ENCODE measurements at regions not wholly inside any gene's neighbourhood (a gene's known extent, or its start where the extent isn't known, plus 50 kb on each side); places are given as distances from the start of the nearest gene placed in this dataset.
"Not testable (repeated sequence)": the region's sequence is repeated elsewhere in the genome, so short reads cannot be mapped to it uniquely, and the experiment has no call there.

DNA sequence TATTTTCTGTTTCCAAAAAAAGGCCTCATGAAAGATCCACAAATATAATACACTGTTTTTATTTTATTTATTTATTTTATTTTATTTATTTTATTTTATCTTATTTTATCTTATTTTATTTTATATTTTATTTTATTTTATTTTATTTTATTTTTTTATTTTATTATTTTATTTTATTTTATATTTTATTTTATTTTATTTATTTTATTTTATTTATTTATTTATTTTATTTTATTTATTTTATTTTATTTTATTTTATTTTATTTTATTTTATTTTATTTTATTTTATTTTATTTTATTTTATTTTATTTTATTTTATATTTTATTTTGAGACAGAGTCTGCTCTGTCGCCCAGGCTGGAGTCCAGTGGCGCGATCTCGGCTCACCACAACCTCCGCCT lies 285.9 kb upstream of the LYZL1 start:
- FAIRE-seq: not testable (repeated sequence)

DNA sequence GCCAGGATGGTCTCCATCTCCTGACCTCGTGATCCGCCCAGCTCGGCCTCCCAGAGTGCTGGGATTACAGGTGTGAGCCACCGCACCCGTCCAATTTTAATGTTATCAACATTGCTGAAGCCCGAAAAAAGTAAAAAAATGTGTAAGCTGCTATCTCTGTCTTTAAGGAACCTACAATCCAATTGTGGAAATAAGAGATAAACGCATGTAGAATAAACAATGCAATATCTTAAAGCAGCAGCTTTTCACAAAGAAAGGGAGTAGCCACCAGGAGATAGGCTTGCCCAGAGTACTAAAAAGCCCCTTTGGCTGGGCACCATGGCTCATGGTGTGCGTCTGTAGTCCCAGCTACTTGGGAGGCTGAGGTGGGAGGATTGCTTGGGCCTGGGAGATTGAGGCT lies 282.9 kb upstream of the LYZL1 start:
- DNase-seq (ENCODE audit: extremely low spot score, insufficient read length, low read depth): no peak
- no peak for FAIRE-seq

More for the DNA sequence above, 285.9 kb upstream of the LYZL1 start:
- not testable (repeated sequence) for DNase-seq (ENCODE audit: extremely low spot score, insufficient read length, low read depth)

DNA sequence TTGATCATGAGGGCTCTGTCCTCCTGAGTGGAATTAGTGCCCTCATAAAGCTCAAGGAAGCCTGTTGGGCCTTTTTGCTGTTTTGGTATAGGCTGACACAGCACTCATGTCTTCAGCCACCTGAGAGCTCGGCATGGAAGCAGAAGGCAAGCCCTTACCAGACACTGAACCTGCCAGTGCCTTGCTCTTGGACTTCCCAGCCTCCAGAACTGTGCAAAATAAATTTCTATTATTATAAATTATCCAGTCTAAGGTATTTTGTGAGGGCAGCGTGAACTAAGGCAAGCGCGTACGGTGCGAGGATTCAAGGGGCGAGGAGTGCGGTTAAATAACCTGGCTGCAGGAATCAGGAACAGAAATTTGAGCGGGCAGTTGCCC lies 281.5 kb upstream of the LYZL1 start:
- FAIRE-seq (no peak), DNase-seq (ENCODE audit: extremely low spot score, insufficient read length, low read depth) (no peak)

DNA sequence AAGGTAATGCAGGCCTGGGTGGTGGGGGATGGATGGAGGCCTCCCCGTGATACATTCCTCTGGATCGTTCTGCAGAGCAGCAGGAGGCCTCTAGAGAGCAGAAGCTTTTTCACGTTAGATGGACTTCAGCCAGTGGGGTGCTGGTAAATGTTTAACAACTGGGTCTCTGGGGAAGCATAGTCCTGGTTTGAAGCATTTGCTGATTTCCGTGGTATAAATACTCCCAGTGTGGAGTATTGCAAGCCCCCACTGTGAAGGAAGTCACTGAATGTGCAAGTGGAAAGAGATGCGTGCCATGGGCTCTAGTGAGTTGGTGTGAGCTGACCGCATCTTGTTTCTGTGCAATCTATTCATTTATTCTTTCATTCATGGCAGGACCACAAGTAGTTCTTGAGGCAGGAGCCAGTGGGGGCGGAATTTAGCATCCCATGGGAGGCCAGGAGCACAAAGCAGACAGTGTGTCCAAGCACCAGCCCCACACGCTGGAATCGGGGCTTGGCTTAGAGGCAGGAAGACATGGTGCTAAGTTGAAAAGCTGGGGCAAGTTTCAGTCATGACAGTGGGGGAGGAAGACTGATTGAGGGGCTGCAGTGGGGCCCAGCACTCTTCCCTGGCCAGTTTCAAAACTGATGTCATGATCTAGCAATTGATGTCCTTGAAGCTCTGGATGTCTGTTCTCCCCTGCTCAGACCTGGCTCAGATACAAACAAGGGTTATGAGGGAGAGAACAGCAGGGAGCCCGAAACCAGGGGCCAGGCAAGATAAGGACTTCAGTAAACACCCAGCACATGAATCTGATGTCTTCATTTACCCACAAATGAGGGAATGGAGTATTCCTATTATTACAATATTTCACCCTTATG lies 280.9 kb upstream of the LYZL1 start:
- FAIRE-seq: no peak
- no peak for DNase-seq (ENCODE audit: extremely low spot score, insufficient read length, low read depth)

DNA sequence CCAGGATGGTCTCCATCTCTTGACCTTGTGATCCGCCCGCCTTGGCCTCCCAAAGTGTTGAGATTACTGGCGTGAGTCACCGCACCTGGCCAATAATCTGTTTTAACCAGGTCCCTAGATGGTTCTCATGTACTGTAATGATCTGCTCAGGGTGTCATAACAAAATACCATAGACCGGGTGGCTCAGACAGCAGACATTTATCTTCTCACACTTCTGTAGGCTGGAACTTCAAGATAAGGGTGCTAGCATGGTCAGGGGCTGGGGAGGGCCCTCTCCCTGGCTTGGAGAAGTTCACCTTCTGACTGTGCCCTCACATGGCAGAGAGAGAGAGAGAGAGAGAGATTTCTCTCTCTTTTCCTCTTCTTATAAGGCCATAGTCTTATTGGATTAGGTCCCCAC lies 279.4 kb upstream of the LYZL1 start:
- FAIRE-seq: no peak
- DNase-seq (ENCODE audit: extremely low spot score, insufficient read length, low read depth): no peak

DNA sequence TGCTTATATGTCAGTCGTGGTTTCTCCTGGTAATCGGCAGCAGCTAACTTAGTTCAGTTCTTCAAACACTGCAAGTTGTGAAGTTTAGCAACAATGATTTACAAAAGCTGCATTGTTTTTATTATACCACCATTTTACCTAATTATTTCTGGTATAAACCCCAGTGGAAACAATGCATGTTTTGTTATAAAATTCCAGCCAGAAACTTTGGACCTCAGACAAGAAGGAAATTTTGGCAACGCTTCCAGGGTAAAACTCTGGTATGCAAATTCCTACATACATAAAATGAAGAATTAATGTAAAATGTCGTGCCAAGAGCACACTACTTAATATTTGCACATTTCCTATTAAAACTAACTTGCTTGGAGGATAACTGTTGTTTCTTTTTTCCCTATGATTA lies 277.4 kb upstream of the LYZL1 start:
- FAIRE-seq (no peak), DNase-seq (ENCODE audit: extremely low spot score, insufficient read length, low read depth) (no peak)

DNA sequence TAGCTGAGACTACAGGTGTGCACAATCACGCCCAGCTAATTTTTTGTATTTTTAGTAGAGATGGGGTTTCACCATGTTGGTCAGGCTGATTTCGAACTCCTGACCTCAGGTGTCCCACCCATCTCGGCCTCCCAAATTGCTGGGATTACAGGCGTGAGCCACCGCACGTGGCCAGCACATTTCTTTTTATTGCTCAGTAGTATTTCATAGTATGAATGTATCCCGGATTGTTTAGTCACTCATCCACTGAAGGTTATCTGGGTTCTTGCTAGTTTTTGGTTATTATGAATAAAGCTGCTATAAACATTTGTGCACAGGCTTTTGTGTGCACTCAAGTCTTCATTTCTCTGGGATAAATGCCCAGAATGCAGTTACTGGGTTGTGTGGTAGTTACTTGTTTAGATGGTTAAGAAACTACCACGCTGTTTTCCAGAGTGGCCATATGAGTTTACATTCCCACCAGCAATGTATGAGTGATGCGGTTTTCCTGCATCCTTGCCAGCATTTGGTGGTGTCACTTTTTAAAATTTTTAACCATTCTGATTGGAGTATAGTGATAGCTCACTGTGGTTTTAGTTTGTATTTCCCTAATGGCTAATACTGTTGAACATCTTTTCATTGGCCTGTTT lies 275.8 kb upstream of the LYZL1 start:
- no peak for FAIRE-seq
- no peak for DNase-seq (ENCODE audit: extremely low spot score, insufficient read length, low read depth)

DNA sequence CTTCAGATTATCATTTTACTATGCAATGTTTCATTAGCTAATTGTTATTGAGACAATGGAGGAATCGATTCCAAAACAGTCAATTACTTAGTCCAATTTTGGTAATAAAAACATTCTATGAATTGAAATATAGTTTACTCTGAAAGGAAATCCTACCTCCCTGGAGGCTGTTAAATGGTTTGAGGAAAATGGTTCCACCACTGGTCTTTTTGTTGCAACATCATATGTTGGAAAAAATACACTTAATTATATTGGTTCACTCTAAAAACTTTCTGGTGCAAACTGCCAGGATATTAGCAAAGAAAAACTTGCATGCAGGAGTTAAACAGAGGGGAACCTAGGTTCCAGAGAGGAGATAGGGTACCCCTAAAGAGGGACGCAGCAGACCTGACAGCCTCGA lies 267.3 kb upstream of the LYZL1 start:
- no peak for FAIRE-seq
- no peak for DNase-seq (ENCODE audit: extremely low spot score, insufficient read length, low read depth)

DNA sequence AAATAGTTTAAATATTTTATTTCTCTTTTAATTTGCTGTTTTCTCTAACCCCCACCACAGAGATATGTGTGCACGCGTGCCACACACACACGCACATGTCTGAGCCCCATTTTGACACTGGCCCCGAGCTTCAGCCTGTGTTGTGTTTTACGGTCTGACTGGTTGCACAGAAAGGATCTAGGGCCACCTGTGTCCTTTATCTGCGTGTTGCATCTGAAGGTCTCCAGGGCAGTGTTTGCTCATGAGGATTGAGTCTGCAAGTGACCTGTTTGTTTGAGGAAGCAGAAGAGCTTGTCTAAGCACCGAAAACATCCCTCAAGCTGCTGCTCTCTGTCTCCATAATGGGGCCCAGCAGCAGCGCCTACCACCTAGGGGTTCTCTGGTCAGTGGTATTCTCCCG lies 266.4 kb upstream of the LYZL1 start:
- FAIRE-seq (no peak), DNase-seq (ENCODE audit: extremely low spot score, insufficient read length, low read depth) (no peak)

DNA sequence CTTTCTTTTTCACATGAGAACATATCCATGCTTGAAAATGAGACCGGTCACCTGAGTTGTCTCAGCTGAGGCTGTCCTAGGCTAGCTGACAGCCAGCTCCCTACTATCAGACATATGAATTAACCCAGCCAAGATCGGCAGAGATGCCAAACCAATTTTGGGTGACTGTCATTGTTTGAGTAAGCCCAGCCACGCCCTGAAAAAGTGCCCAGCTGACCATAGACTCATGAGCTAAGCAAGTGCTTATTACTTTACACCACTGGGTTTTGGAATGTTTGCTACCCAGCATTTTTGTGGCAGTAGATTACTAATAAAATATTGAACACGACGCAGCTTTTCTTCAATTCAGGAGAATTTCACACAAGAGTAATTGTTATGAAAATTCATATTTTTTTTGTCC lies 265.2 kb upstream of the LYZL1 start:
- no peak for FAIRE-seq
- DNase-seq (ENCODE audit: extremely low spot score, insufficient read length, low read depth): no peak

DNA sequence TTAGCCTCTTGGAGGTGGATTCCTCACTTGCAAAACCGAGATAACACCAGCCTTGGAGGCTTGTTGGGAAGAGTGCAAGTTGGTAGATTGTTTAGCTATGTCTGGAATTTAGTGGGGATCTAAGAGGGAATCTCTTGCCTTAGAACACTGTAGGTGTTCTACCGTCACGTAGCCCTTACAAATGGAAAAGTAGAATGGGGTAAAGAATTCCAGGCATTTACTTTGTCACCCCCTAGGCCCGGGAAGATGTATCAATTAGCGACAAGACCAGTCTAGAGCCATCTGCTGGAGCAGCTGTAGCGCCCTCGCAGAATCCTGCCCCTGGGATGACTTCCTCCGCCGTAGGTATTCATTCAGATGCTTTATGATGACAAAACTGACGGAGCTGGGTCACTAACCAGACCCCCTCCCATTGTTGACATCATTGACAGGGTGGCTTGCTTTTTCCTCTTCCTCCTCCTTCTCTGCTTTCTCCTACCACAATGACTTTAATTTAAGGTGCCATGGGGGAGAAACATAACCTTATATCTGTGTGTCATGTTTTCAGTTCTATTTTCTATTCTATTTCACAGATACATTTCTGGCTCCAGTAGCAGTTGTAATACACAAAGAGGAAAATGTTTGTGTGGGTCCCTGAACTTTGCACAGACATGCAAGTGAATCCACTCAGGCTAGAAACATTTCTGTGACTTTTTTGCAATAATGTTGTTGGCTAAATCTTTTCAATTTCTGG lies 262.6 kb upstream of the LYZL1 start:
- no peak for FAIRE-seq
- no peak for DNase-seq (ENCODE audit: extremely low spot score, insufficient read length, low read depth)

DNA sequence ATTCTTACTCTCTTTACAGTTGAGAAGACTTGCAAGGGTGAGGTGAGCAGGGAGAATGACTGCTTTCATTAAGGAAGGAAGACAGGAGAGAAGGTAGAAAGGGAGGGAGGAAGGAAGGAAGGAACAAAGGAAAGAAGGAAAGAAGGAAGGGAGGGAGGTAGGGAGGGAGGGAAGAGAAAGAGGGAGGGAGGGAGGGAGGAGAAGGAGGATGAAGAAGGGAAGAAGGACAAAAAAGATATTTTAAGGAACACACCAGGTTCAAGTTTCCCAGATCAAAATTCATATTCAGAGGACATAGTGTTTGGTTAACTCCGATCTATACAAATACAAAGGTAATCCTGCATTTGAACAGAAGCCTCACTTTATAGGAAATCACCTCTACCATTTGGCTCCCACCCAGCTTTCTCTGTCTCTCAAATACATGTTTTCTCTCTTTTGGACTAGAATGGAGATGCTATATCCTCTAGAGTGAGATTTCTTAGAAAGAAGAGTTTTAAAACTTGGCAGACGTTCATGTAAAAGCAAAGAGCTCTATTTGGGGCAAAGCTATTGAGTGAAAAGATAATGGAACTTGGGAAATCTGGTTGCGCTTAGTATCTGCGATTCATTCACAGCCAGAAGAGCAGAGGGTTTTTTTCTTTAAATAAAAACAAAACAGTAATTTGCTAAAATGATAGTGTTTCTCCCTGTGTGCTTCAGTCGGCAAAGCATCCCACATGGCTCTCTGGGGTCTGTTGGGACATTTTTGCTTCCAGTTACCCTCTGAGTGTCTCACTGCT lies 261.9 kb upstream of the LYZL1 start:
- no peak for DNase-seq (ENCODE audit: extremely low spot score, insufficient read length, low read depth)

DNA sequence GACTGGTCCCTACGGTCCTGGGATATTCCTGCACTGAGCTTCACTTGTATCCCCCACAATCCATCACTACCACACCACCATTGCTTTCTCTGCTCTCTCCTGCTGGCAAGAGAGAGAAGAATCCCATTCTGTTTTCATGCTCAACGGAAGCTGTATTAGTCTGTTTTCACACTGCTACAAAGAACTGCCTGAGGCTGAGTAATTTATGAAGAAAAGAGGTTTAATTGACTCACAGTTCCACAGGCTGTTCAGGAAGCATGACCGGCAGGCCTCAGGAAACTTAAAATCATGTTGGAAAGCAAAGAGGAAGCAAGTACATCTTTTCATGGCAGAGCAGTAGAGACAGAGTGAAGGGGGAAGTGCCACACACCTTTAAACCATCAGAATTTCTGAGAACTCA lies 260.4 kb upstream of the LYZL1 start:
- no peak for FAIRE-seq

More for the DNA sequence above, 261.9 kb upstream of the LYZL1 start:
- no peak for FAIRE-seq

DNA sequence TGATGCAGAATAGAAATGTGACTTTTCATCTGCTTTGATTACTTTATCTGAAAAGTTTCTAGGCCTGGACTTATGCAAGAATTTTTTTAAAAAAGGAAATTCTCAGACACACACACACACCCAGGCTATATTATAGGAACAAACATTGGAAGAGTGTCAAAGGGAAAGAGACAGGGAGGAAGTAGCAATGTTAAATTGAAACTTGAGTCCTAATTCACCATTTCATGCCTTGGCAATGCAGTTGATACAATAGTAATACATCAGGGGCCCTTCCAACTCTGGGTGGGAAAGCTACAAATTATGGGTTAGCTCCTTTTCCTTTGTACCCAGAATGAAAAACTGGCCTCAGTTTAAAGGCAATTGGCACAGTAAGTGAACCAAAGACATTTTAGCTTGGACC lies 258.0 kb upstream of the LYZL1 start:
- no peak for FAIRE-seq
- no peak for DNase-seq (ENCODE audit: extremely low spot score, insufficient read length, low read depth)

More for the DNA sequence above, 260.4 kb upstream of the LYZL1 start:
- no peak for DNase-seq (ENCODE audit: extremely low spot score, insufficient read length, low read depth)

DNA sequence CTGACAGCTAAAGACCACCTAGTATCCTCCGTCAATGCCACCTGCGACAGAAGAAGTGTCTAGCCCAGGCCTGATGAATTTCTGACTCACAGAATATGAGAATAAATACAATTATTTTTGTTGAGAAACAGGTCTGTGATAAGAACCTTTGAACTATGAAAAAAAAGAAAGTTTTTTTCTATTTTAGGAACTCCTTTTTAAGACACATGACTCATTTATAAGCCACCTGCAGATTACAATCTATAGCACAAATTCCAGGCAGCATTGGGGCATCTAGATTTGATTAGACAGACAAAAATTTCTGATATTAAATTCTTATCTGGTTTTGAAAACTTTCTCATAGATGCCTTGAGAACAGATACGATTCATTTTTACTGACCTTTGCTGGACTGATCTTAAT lies 256.7 kb upstream of the LYZL1 start:
- FAIRE-seq: no peak
- DNase-seq (ENCODE audit: extremely low spot score, insufficient read length, low read depth): no peak

DNA sequence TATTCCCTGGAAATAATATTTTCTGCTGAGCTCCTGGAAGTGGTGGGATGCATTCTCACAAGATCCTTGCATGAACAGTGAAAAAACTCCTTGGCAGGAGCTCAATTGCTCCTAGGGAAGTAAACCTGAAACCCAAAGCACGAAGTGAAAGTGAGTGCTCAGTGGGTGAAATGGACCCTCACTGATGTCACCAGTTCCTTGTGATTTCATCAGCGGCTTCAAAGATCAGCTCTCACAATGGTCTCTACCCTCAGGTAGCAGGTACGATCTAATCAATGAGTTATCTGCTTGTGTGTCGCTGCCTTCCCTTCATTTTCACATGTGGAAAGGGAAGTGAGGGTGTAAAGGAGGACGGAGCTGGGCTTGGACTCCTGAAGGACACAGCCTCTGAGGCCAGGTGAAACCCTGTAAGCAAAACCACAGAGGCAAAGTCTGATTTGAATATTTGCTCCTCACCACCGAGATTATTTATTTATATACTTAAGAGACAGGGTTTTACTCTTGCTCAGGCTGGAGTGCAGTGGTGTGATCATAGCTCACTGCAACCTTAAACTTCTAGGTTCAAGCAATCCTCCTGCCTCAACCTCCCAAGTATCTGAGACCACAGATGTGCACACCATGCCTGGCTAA lies 255.4 kb upstream of the LYZL1 start:
- DNase-seq (ENCODE audit: extremely low spot score, insufficient read length, low read depth) (no peak), FAIRE-seq (no peak)

DNA sequence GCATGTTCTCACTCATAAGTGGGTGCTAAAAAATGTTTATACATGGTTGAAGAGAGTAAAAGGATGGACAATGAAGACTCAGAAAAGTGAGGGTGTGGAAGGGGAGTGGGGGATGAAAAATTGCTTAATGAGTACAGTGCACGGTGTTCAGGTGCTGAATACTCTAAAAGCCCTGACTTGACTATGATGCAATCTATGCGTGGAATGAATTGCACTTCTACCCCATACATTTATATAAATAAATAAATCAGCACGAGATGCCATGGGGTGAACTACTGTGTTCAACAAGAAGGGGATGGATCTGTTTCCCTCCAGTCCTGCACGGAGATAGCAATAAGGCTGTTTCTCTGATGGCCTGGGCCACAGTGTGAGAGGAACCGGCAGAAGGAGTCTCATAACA lies 254.3 kb upstream of the LYZL1 start:
- DNase-seq (ENCODE audit: extremely low spot score, insufficient read length, low read depth) (no peak), FAIRE-seq (no peak)

DNA sequence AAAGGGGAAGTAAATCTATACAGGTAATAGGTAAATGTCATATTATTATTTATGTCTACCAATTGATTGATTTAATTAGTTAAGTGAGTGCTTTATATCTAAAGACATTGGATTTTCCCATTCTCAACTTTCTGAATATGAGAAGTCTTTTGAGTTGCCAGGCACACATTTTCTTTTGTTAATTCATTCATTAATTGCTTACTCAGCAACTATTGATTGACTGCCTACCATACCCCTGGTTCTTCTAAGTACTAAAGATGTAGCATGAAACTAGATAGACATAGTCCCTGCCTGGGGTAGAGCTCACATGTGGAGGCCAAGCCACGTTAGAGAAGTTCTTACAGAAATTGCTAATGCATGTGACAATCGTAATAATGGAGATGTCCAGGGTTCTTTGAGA lies 253.1 kb upstream of the LYZL1 start:
- no peak for FAIRE-seq
- no peak for DNase-seq (ENCODE audit: extremely low spot score, insufficient read length, low read depth)

DNA sequence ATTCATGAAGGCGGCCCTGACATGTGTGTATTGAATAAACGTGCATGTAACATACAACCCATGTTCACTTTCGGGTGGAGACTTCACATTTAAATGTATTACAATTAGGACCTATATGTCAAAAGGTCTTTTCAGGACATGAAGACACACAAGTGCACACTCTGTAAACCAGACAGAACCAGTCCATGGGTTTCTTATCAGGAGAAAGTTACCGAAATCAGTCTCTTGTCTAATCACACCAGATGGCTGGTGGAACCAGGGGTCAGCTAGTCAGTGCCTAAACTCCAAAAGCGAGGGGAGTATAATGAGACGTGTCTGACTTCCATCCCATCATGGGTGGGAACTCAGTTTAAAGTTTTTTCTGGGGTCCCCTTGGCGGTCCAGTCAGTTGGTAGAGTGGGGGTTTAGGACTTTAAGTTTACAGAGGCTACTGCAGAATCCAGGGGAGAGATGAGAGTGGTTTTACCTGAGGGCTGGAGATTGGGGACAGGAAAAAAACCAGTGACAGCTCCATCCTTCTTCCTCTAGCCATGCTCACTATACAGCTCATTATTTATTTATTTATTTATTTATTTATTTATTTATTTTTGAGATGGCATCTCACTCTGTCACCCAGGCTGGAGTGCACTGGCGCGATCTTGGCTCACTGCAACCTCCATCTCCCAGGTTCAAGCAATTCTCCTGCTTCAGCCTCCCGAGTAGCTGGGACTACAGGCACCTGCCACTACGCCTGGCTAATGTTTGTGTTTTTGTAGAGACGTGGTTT lies 251.3 kb upstream of the LYZL1 start:
- no peak for DNase-seq (ENCODE audit: extremely low spot score, insufficient read length, low read depth)
- no peak for FAIRE-seq
